GM18907 (cell line): ENCODE measurements at regions not wholly inside any gene's neighbourhood (a gene's known extent, or its start where the extent isn't known, plus 50 kb on each side); places are given as distances from the start of the nearest gene placed in this dataset.
"Not testable (repeated sequence)": the region's sequence is repeated elsewhere in the genome, so short reads cannot be mapped to it uniquely, and the experiment has no call there.

Experiments used
- ATAC-seq: cut with Tn5 transposase; IDR thresholded peaks from one replicate; pipeline ENCODE4 v1.9.1; 2021; ENCODE audit warnings: mild to moderate bottlenecking, moderate library complexity; ENCODE audit not compliant: unreplicated experiment

- ATAC-seq = no peak
Observed at GRCh38 chr17:77036841-77037381, 103.9 kb upstream of the SEC14L1 start.

- no peak for ATAC-seq
Observed at GRCh38 chr17:77037943-77038342, 102.8 kb upstream of the SEC14L1 start.

GRCh38 chr17:77038884-77039555 lies 101.7 kb upstream of the SEC14L1 start:
- ATAC-seq = no peak

GRCh38 chr17:77042476-77043231 lies 98.1 kb upstream of the SEC14L1 start:
- ATAC-seq = no peak

- no peak for ATAC-seq
Observed at GRCh38 chr17:77045441-77046041, 95.2 kb upstream of the SEC14L1 start.

GRCh38 chr17:77049440-77049839 lies 91.3 kb upstream of the SEC14L1 start:
- ATAC-seq = no peak

- ATAC-seq = not testable (repeated sequence)
Observed at GRCh38 chr17:77050901-77051300, 89.9 kb upstream of the SEC14L1 start.

GRCh38 chr17:77054936-77055335 lies 85.8 kb upstream of the SEC14L1 start:
- no peak for ATAC-seq

- ATAC-seq = no peak
Observed at GRCh38 chr17:77055453-77055852, 85.3 kb upstream of the SEC14L1 start.

- no peak for ATAC-seq
Observed at GRCh38 chr17:77058016-77058415, 82.8 kb upstream of the SEC14L1 start.

- ATAC-seq = no peak
Observed at GRCh38 chr17:77061669-77062068, 79.1 kb upstream of the SEC14L1 start.

GRCh38 chr17:77064598-77064997 lies 76.2 kb upstream of the SEC14L1 start:
- no peak for ATAC-seq

GRCh38 chr17:77066165-77066564 lies 74.6 kb upstream of the SEC14L1 start:
- ATAC-seq = no peak

- not testable (repeated sequence) for ATAC-seq
Observed at GRCh38 chr17:77066726-77067409, 73.9 kb upstream of the SEC14L1 start.

GRCh38 chr17:77068915-77069314 lies 71.9 kb upstream of the SEC14L1 start:
- ATAC-seq = no peak

GRCh38 chr17:77070888-77071279 lies 69.9 kb upstream of the SEC14L1 start:
- ATAC-seq = no peak

GRCh38 chr17:77071925-77072490 lies 68.8 kb upstream of the SEC14L1 start:
- no peak for ATAC-seq

GRCh38 chr17:77072670-77073069 lies 68.1 kb upstream of the SEC14L1 start:
- no peak for ATAC-seq

- ATAC-seq = no peak
Observed at GRCh38 chr17:77074681-77075080, 66.1 kb upstream of the SEC14L1 start.

- no peak for ATAC-seq
Observed at GRCh38 chr17:77076124-77076830, 64.5 kb upstream of the SEC14L1 start.
